ENCODE measurements at regions not wholly inside any gene's neighbourhood (a gene's known extent, or its start where the extent isn't known, plus 50 kb on each side); places are given as distances from the start of the nearest gene placed in this dataset.

DNA sequence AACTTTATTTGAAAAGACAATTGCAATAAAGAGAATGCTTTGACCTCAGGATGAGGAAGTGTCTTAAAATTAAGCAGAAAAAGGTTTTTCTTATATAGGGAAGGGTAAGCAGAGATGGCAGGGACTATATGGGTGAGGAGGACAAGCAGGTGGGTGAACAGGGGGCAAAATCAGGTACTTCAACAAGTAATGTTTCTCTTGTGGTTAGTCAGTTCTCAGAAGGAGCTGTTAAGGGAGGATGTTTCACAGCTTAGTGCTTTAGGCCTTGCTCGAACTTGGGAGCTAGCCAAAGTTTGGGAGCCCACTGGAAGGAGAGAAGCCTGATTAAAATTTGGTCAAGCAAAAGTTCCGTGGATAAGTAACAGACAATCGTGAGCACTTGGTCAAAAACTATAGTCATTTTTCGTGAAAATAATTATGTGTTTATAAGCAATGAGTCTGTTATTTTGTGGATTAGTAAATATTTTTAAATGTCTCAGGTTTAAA lies 364.2 kb upstream of the TMPO start:
- no peak for DNase-seq

DNA sequence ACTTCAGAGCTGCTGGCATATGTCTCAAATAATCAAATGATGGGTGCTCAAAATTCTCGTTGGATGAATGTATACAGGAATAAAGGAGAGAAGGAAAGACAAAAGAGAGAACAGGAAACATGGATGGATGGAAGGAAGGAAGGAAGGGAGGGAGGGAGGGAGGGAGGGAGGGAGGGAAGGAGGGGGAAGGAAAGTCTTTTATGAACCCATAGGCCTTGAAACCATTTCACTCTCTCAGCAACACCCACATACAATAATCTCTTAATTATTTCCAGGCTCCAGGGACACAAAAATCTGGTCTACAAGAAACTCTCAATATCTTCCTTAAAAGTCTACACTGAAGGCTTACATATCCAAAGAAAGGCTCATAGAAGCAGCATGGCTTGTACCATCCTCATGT lies 363.4 kb upstream of the TMPO start:
- DNase-seq: no peak

DNA sequence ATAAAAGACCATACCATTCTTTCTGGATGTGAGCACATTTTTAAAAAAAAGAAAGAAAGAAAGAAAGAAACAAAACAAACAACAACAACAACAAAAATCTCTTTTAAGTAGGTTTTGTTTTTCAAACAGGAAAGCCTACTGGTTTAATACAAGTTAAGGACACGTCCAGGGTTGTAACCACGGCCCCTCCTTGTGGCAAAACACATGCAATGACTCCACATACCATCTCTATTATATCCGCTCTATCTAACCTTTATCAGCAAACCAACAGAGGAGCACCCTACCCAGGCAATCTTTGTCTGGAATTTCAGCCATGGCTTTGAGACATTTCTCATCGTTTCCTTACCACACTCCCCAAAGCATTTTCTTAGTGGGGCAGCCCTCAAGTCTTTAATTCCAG lies 360.5 kb upstream of the TMPO start:
- peak; percentile 3 for DNase-seq

DNA sequence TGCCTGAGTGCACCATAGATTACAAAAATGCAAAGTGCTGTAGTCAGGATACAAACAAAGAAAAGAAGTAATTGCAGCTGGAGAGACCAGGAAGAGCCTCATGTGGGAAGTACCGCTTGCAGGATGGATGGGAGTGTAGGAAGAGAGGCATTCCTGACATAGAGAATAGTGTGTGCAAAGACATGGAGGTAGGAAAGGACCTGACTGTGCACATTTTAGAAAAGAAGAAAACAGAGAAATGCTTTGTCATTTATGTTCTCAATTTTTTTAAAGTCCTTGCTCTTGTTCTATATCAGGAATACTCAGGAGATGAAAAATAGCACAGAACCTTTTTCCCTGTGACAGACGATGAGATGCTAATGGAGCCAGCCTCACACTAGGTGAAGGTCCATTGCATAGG lies 358.7 kb upstream of the TMPO start:
- no peak for DNase-seq

- no peak for DNase-seq
Measured at GRCh38 chr12:98162906-98163678, 352.3 kb upstream of the TMPO start.

- DNase-seq: no peak
Measured at GRCh38 chr12:98172304-98172703, 343.1 kb upstream of the TMPO start.

- DNase-seq: no peak
Measured at GRCh38 chr12:98172801-98173200, 342.6 kb upstream of the TMPO start.

- DNase-seq: no peak
Measured at GRCh38 chr12:98173773-98174427, 341.5 kb upstream of the TMPO start.

- no peak for DNase-seq
Measured at GRCh38 chr12:98174428-98174809, 341.0 kb upstream of the TMPO start.

DNA sequence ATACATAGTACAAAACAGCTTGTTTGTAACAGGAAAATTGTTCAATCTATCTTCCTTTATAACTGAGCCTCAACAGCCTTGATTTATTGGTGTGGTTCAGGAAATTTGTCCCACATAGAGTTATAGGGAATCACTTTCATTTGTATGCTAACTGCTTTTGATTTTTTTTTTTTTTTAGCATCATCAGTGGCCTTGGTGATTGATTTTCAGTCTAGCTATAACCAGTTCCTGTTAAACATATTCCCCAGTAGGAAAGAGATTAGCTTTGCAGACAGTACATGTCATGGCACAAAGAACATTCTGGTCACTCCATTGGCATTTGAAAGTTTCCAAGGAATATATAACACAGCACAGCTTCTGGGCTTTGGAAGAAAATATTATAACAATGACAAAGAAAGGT lies 337.3 kb upstream of the TMPO start:
- DNase-seq: no peak

GRCh38 chr12:98179151-98179550 lies 336.2 kb upstream of the TMPO start:
- DNase-seq: no peak

DNA sequence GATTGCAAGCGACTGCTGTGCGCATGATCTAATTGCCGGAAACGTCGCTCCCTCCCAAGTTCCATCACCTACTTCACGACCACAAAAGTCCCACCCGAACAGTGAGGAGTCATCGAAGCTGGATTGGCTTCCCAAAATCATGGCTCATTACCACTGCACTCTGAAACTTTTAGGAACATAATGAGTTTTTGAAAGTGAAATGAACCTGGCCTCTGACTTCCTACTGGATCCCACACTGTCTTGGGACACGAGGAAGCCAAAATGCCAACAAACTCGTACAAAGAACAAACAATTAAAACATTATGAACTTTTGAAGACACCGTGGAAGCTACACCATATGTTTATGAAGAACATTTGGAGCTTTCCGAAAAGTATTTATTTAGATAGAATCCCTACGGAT lies 334.8 kb upstream of the TMPO start:
- no peak for DNase-seq

DNA sequence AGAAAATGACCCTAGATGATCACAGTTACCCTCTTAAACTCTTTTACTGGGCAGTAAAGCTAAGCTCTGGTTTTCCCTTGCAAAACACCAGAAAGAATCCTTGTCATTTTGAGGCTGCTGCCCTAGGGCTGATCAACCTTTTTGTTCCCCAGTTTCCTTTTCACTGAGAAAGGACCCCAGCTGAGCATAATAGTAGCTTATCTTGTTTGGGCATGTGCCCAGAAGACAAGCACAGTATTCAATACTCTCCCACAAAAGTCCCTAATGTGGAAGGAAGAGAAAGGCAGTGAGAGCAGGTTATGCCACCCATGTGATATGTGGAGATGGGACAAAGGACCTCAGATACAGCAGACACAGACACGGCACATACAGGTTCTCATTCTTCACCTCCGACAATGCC lies 332.6 kb upstream of the TMPO start:
- DNase-seq: no peak

DNA sequence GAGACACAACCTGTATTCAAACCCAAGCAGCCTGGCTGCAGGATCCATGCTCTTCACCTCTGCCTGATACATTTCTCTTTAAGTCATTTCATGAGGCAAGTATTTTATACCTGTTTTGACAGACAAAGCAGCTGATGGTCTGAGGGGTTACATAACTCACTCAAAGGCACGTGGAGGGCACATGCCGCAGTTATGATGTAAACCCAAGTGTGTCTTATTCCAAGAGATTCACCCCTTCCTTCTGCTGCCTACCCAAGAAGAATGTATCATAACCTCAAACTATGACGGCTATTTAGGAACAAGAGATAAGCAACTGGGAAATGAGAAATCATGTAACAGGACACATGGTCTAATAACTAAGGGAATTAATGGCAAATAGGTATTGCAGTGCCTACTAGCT lies 329.8 kb upstream of the TMPO start:
- DNase-seq: peak; percentile 4

- DNase-seq: no peak
Measured at GRCh38 chr12:98188650-98189077, 326.7 kb upstream of the TMPO start.

GRCh38 chr12:98194591-98194990 lies 320.8 kb upstream of the TMPO start:
- DNase-seq: no peak

- no peak for DNase-seq
Measured at GRCh38 chr12:98198261-98198982, 317.0 kb upstream of the TMPO start.

- DNase-seq: no peak
Measured at GRCh38 chr12:98208816-98209215, 306.6 kb upstream of the TMPO start.

- peak; percentile 50 for DNase-seq
Measured at GRCh38 chr12:98211909-98212695, 303.3 kb upstream of the TMPO start.

- no peak for DNase-seq
Measured at GRCh38 chr12:98213556-98213955, 301.8 kb upstream of the TMPO start.

- no peak for DNase-seq
Measured at GRCh38 chr12:98217257-98217656, 298.1 kb upstream of the TMPO start.

- no peak for DNase-seq
Measured at GRCh38 chr12:98220636-98221035, 294.8 kb upstream of the TMPO start.

All from fibroblast of skin of scalp (primary cell).